Activated naive CD8-positive, alpha-beta T cell treated with anti-CD3 and anti-CD28 coated beads, Interleukin-2, amount 50 U/mL, for 24 hours (primary cell): ENCODE measurements at regions not wholly inside any gene's neighbourhood (a gene's known extent, or its start where the extent isn't known, plus 50 kb on each side); places are given as distances from the start of the nearest gene placed in this dataset.

ENCODE experiments used
- ATAC-seq: fragments of 150-1000 bp; cut with Tn5 transposase; one replicate; pipeline ENCODE4 v1.10.0; 2021
- DNase-seq: peaks from one replicate; pipeline ENCODE4 v3.0.0; 2021
- H3K27ac Mint-ChIP-seq: one replicate; pipeline ENCODE4 v1.8.0; 2021; ENCODE audit warnings: mild to moderate bottlenecking, mixed read lengths
- H3K27me3 Mint-ChIP-seq: one replicate; pipeline ENCODE4 v1.8.0; 2021; ENCODE audit warnings: mixed read lengths
- H3K36me3 Mint-ChIP-seq: one replicate; pipeline ENCODE4 v1.8.0; 2021; ENCODE audit warnings: low read depth, mixed read lengths
- H3K4me1 Mint-ChIP-seq: one replicate; pipeline ENCODE4 v1.8.0; 2021; ENCODE audit warnings: mixed read lengths
- H3K4me3 Mint-ChIP-seq: one replicate; pipeline ENCODE4 v1.8.0; 2021; ENCODE audit warnings: mild to moderate bottlenecking, moderate library complexity, mixed read lengths
- H3K9me3 Mint-ChIP-seq: one replicate; pipeline ENCODE4 v1.8.0; 2021; ENCODE audit warnings: mixed read lengths

- H3K27me3 Mint-ChIP-seq = no peaks in the 10 kb centered on the region
- no peak for ATAC-seq
- no peak overlapping the region for H3K4me3 Mint-ChIP-seq
- no peak overlapping the region for H3K27ac Mint-ChIP-seq
- H3K36me3 Mint-ChIP-seq = no peaks in the 10 kb centered on the region
- peaks cover 24% of the 10 kb centered on the region for H3K9me3 Mint-ChIP-seq
- no peaks in the 10 kb centered on the region for H3K4me1 Mint-ChIP-seq
- no peak for DNase-seq
These were observed 1065.1 kb upstream of the WWC1 start for GRCh38 chr5:167226386-167226785.

- H3K4me3 Mint-ChIP-seq = no peak overlapping the region
- H3K4me1 Mint-ChIP-seq = no peaks in the 10 kb centered on the region
- H3K9me3 Mint-ChIP-seq = peaks cover 24% of the 10 kb centered on the region
- ATAC-seq (no peak), DNase-seq (no peak)
- no peak overlapping the region for H3K27ac Mint-ChIP-seq
- no peaks in the 10 kb centered on the region for H3K36me3 Mint-ChIP-seq
- H3K27me3 Mint-ChIP-seq = no peaks in the 10 kb centered on the region
These were observed 1063.3 kb upstream of the WWC1 start for GRCh38 chr5:167228134-167228533.

GRCh38 chr5:167229751-167230150 lies 1061.7 kb upstream of the WWC1 start:
- ATAC-seq = no peak
- Mint-ChIP-seq H3K27me3 (no peaks in the 10 kb centered on the region), H3K9me3 (peaks cover 23% of the 10 kb centered on the region), H3K36me3 (no peaks in the 10 kb centered on the region), H3K27ac (no peak overlapping the region), H3K4me3 (no peak overlapping the region), H3K4me1 (no peaks in the 10 kb centered on the region)
- DNase-seq = no peak

- Mint-ChIP-seq H3K4me1 (no peaks in the 10 kb centered on the region), H3K27ac (no peak overlapping the region), H3K27me3 (no peaks in the 10 kb centered on the region), H3K4me3 (no peak overlapping the region), H3K36me3 (no peaks in the 10 kb centered on the region), H3K9me3 (peaks cover 21% of the 10 kb centered on the region)
- ATAC-seq (no peak), DNase-seq (no peak)
These were observed 1061.0 kb upstream of the WWC1 start for GRCh38 chr5:167230414-167230813.

- Mint-ChIP-seq H3K27ac (no peak overlapping the region), H3K36me3 (no peaks in the 10 kb centered on the region), H3K27me3 (no peaks in the 10 kb centered on the region), H3K4me1 (no peaks in the 10 kb centered on the region), H3K9me3 (peaks cover 19% of the 10 kb centered on the region), H3K4me3 (no peak overlapping the region)
- ATAC-seq (no peak), DNase-seq (no peak)
These were observed 1058.7 kb upstream of the WWC1 start for GRCh38 chr5:167232675-167233311.

- H3K4me3 Mint-ChIP-seq = no peak overlapping the region
- no peak for DNase-seq
- no peaks in the 10 kb centered on the region for H3K27me3 Mint-ChIP-seq
- no peaks in the 10 kb centered on the region for H3K36me3 Mint-ChIP-seq
- no peaks in the 10 kb centered on the region for H3K4me1 Mint-ChIP-seq
- ATAC-seq = no peak
- no peak overlapping the region for H3K27ac Mint-ChIP-seq
- peaks cover 13% of the 10 kb centered on the region for H3K9me3 Mint-ChIP-seq
These were observed 1057.8 kb upstream of the WWC1 start for GRCh38 chr5:167233507-167234220.

GRCh38 chr5:167241436-167242067 lies 1049.9 kb upstream of the WWC1 start:
- peaks cover 6% of the 10 kb centered on the region for H3K9me3 Mint-ChIP-seq
- no peak overlapping the region for H3K4me3 Mint-ChIP-seq
- H3K4me1 Mint-ChIP-seq = no peaks in the 10 kb centered on the region
- H3K27ac Mint-ChIP-seq = no peak overlapping the region
- DNase-seq = no peak
- no peak for ATAC-seq
- no peaks in the 10 kb centered on the region for H3K36me3 Mint-ChIP-seq
- H3K27me3 Mint-ChIP-seq = no peaks in the 10 kb centered on the region

GRCh38 chr5:167242701-167243100 lies 1048.7 kb upstream of the WWC1 start:
- Mint-ChIP-seq H3K4me3 (no peak overlapping the region), H3K36me3 (no peaks in the 10 kb centered on the region), H3K9me3 (peaks cover 6% of the 10 kb centered on the region), H3K27ac (no peak overlapping the region), H3K4me1 (no peaks in the 10 kb centered on the region), H3K27me3 (no peaks in the 10 kb centered on the region)
- ATAC-seq (no peak), DNase-seq (no peak)

GRCh38 chr5:167243463-167243862 lies 1048.0 kb upstream of the WWC1 start:
- DNase-seq (no peak), ATAC-seq (no peak)
- Mint-ChIP-seq H3K9me3 (peaks cover 6% of the 10 kb centered on the region), H3K27ac (no peak overlapping the region), H3K27me3 (no peaks in the 10 kb centered on the region), H3K36me3 (no peaks in the 10 kb centered on the region), H3K4me1 (no peaks in the 10 kb centered on the region), H3K4me3 (no peak overlapping the region)

GRCh38 chr5:167244583-167244982 lies 1046.9 kb upstream of the WWC1 start:
- Mint-ChIP-seq H3K4me3 (no peak overlapping the region), H3K27ac (no peak overlapping the region), H3K36me3 (no peaks in the 10 kb centered on the region), H3K27me3 (no peaks in the 10 kb centered on the region), H3K4me1 (no peaks in the 10 kb centered on the region), H3K9me3 (peaks cover 11% of the 10 kb centered on the region)
- no peak for ATAC-seq
- DNase-seq = no peak

GRCh38 chr5:167245868-167246267 lies 1045.6 kb upstream of the WWC1 start:
- Mint-ChIP-seq H3K36me3 (no peaks in the 10 kb centered on the region), H3K4me1 (no peaks in the 10 kb centered on the region), H3K27me3 (no peaks in the 10 kb centered on the region), H3K9me3 (peaks cover 12% of the 10 kb centered on the region), H3K4me3 (no peak overlapping the region), H3K27ac (no peak overlapping the region)
- DNase-seq = no peak
- no peak for ATAC-seq

- no peaks in the 10 kb centered on the region for H3K4me1 Mint-ChIP-seq
- no peak for DNase-seq
- no peak for ATAC-seq
These were observed 1043.6 kb upstream of the WWC1 start for GRCh38 chr5:167247816-167248215.

GRCh38 chr5:167248257-167248656 lies 1043.2 kb upstream of the WWC1 start:
- H3K27ac Mint-ChIP-seq = no peak overlapping the region
- no peak for ATAC-seq

More at GRCh38 chr5:167247816-167248215, 1043.6 kb upstream of the WWC1 start:
- no peaks in the 10 kb centered on the region for H3K27me3 Mint-ChIP-seq
- H3K4me3 Mint-ChIP-seq = no peak overlapping the region
- peaks cover 7% of the 10 kb centered on the region for H3K9me3 Mint-ChIP-seq
- no peak overlapping the region for H3K27ac Mint-ChIP-seq
- H3K36me3 Mint-ChIP-seq = no peaks in the 10 kb centered on the region

GRCh38 chr5:167250996-167251395 lies 1040.4 kb upstream of the WWC1 start:
- Mint-ChIP-seq H3K4me3 (no peak overlapping the region), H3K36me3 (no peaks in the 10 kb centered on the region), H3K4me1 (no peaks in the 10 kb centered on the region), H3K9me3 (peaks cover 7% of the 10 kb centered on the region), H3K27ac (no peak overlapping the region), H3K27me3 (no peaks in the 10 kb centered on the region)
- DNase-seq = no peak
- ATAC-seq = no peak

More at GRCh38 chr5:167248257-167248656, 1043.2 kb upstream of the WWC1 start:
- no peak for DNase-seq
- Mint-ChIP-seq H3K27me3 (no peaks in the 10 kb centered on the region), H3K4me3 (no peak overlapping the region), H3K4me1 (no peaks in the 10 kb centered on the region), H3K9me3 (peaks cover 7% of the 10 kb centered on the region), H3K36me3 (no peaks in the 10 kb centered on the region)

- Mint-ChIP-seq H3K4me1 (no peaks in the 10 kb centered on the region), H3K27ac (no peak overlapping the region), H3K9me3 (peaks cover 9% of the 10 kb centered on the region), H3K4me3 (no peak overlapping the region), H3K36me3 (no peaks in the 10 kb centered on the region), H3K27me3 (no peaks in the 10 kb centered on the region)
- ATAC-seq (no peak), DNase-seq (no peak)
These were observed 1037.3 kb upstream of the WWC1 start for GRCh38 chr5:167254132-167254531.
